GM12878 (cell line): ENCODE measurements at regions not wholly inside any gene's neighbourhood (a gene's known extent, or its start where the extent isn't known, plus 50 kb on each side); places are given as distances from the start of the nearest gene placed in this dataset.

Source experiments
- ATAC-seq: fragments of 200-7000 bp; cut with Tn5 transposase; 3 replicates; pipeline ENCODE4 v1.9.1; 2020; ENCODE audit warnings: mild to moderate bottlenecking, moderate library complexity
- BruUV-seq: library from RNA; stranded (reverse); fragments of 400-500 nt; replicated peaks from 2 replicates; lab custom pipeline; 2021; lab: Mats Ljungman, UMichigan
- CTCF ChIA-PET: fragments of 300-600 bp; sonication (Branson Sonifier 250); formaldehyde crosslinking; extraction: SDS; loops from one replicate; lab custom pipeline; 2021; ENCODE audit warnings: inconsistent platforms; lab: Yijun Ruan, JAX
- POLR2A ChIA-PET: fragments of 350-600 bp; formaldehyde crosslinking; extraction: SDS; loops from one replicate; lab custom pipeline; 2021; ENCODE audit warnings: inconsistent platforms; lab: Charles Lee
- RAD21 ChIA-PET: fragments of 300-600 bp; sonication (Branson Sonifier 250); formaldehyde crosslinking; loops from one replicate; lab custom pipeline; 2023; ENCODE audit warnings: antibody characterized with exemption; ENCODE audit not compliant: unreplicated experiment; lab: Charles Lee
- SMC1A ChIA-PET: fragments of 300-600 bp; sonication (Branson Sonifier 250); formaldehyde crosslinking; loops from one replicate; lab custom pipeline; 2023; ENCODE audit not compliant: unreplicated experiment, uncharacterized antibody; lab: Charles Lee
- DNase-seq: peaks from one replicate; pipeline ENCODE4 v3.0.0-alpha.2; 2011; ENCODE audit warnings: low read depth, low spot score
- FAIRE-seq: peaks from 3 replicates; lab custom pipeline; 2011; peaks lifted over from hg19 to GRCh38; lab: Jason Lieb, UNC
- H2AFZ ChIP-seq: 2 replicates; pipeline ENCODE4 v1.6.0; 2011; ENCODE audit warnings: low read depth, low read length, control low read depth; ENCODE audit not compliant: control insufficient read depth
- H3K27ac ChIP-seq: 2 replicates; pipeline ENCODE4 v1.5.1; 2011; ENCODE audit warnings: control low read depth; ENCODE audit not compliant: control insufficient read depth, insufficient read depth
- H3K27me3 ChIP-seq, 2 experiments: replicated peaks in 1 of 2; 2 replicates each; pipeline versions ENCODE4 v1.6.0 to v1.6.1; 2011; ENCODE audit warnings: low read length in 1 of 2; ENCODE audit not compliant: control insufficient read depth in 2 of 2, insufficient read depth in 2 of 2
- H3K36me3 ChIP-seq, 2 experiments: 2 replicates each; pipeline ENCODE4 v1.5.1; 2011; ENCODE audit warnings: low read length in 1 of 2; ENCODE audit not compliant: control insufficient read depth in 2 of 2, insufficient read depth in 2 of 2
- H3K4me1 ChIP-seq: 2 replicates; pipeline ENCODE4 v1.6.1; 2011; ENCODE audit warnings: mild to moderate bottlenecking, low read length, moderate library complexity, mixed read lengths; ENCODE audit not compliant: control insufficient read depth, insufficient read depth
- H3K4me2 ChIP-seq: 2 replicates; pipeline ENCODE4 v1.6.0; 2011; ENCODE audit warnings: control low read depth; ENCODE audit not compliant: control insufficient read depth, insufficient read depth
- H3K4me3 ChIP-seq: fragments of 200-600 bp; sonication (generic); 2 replicates; pipeline ENCODE4 v1.5.1; 2016
- H3K79me2 ChIP-seq: 2 replicates; pipeline ENCODE4 v1.6.0; 2011; ENCODE audit warnings: low read length; ENCODE audit not compliant: control insufficient read depth, insufficient read depth
- H3K9ac ChIP-seq: 2 replicates; pipeline ENCODE4 v1.8.0; 2011; ENCODE audit warnings: low read length, control low read depth, mixed read lengths; ENCODE audit not compliant: control insufficient read depth, insufficient read depth
- H3K9me3 ChIP-seq: replicated peaks from 3 replicates; pipeline ENCODE4 v1.5.1; 2011; ENCODE audit warnings: mild to moderate bottlenecking, low read length; ENCODE audit not compliant: control insufficient read depth, insufficient read depth
- H4K20me1 ChIP-seq: 2 replicates; pipeline ENCODE4 v1.6.0; 2011; ENCODE audit not compliant: control insufficient read depth, insufficient read depth
- ASH2L ChIP-seq: fragments of 300-600, 200-600 bp; sonication (generic); IDR thresholded peaks from 2 replicates; pipeline ENCODE4 v1.6.1; 2017; ENCODE audit warnings: low read depth, mild to moderate bottlenecking, borderline replicate concordance
- BACH1 ChIP-seq: fragments of 450-650 bp; IDR thresholded peaks from 2 replicates; pipeline ENCODE4 v1.6.1; 2017; ENCODE audit warnings: mild to moderate bottlenecking, borderline replicate concordance
- BCL11A ChIP-seq: IDR thresholded peaks from 2 replicates; pipeline ENCODE4 v1.6.1; 2011; ENCODE audit warnings: low read depth, low read length
- BCL3 ChIP-seq: IDR thresholded peaks from 2 replicates; pipeline ENCODE4 v1.6.1; 2011; ENCODE audit warnings: borderline replicate concordance, low read depth, mild to moderate bottlenecking, moderate library complexity, low read length; ENCODE audit not compliant: insufficient read depth, poor library complexity, severe bottlenecking
- BCLAF1 ChIP-seq: fragments of 450-650 bp; IDR thresholded peaks from 2 replicates; pipeline ENCODE4 v1.6.1; 2017; ENCODE audit warnings: antibody characterized with exemption, mild to moderate bottlenecking, moderate library complexity
- CHD1 ChIP-seq: IDR thresholded peaks from 2 replicates; pipeline ENCODE4 v1.6.1; 2012; ENCODE audit warnings: low read depth, low read length, improper control_type of control experiment
- DPF2 ChIP-seq: fragments of 450-650 bp; IDR thresholded peaks from 2 replicates; pipeline ENCODE4 v1.6.1; 2017; ENCODE audit warnings: mild to moderate bottlenecking
- EZH2 ChIP-seq: IDR thresholded peaks from 2 replicates; pipeline ENCODE4 v1.6.1; 2012; ENCODE audit warnings: low read depth, mild to moderate bottlenecking, control low read depth, inconsistent platforms, low read length, borderline replicate concordance; ENCODE audit not compliant: control insufficient read depth
- IRF3 ChIP-seq: fragments of 450-650 bp; IDR thresholded peaks from 2 replicates; pipeline ENCODE4 v1.6.1; 2014; ENCODE audit warnings: mild to moderate bottlenecking
- LARP7 ChIP-seq: fragments of 450-650 bp; IDR thresholded peaks from 2 replicates; pipeline ENCODE4 v1.6.1; 2017; ENCODE audit warnings: mild to moderate bottlenecking
- NKRF ChIP-seq: fragments of 450-650 bp; conservative IDR thresholded peaks from 2 replicates; pipeline ENCODE4 v1.6.1; 2017; ENCODE audit warnings: mild to moderate bottlenecking, moderate library complexity
- PAX5 ChIP-seq: IDR thresholded peaks from 2 replicates; pipeline ENCODE4 v1.6.1; 2011; ENCODE audit warnings: low read depth, low read length, borderline replicate concordance
- RB1 ChIP-seq: fragments of 450-650 bp; formaldehyde crosslinking; IDR thresholded peaks from 2 replicates; pipeline ENCODE4 v1.6.1; 2017; ENCODE audit warnings: mild to moderate bottlenecking, borderline replicate concordance
- RELA ChIP-seq: fragments of 450-650 bp; IDR thresholded peaks from 2 replicates; pipeline ENCODE4 v1.8.0; 2014; ENCODE audit warnings: borderline replicate concordance; ENCODE audit not compliant: partially characterized antibody
- TARDBP ChIP-seq: IDR thresholded peaks from 2 replicates; pipeline ENCODE4 v1.6.1; 2016; ENCODE audit warnings: borderline replicate concordance
- TCF12 ChIP-seq: IDR thresholded peaks from 2 replicates; pipeline ENCODE4 v1.6.1; 2011; ENCODE audit warnings: low read depth, mild to moderate bottlenecking, low read length
- YBX1 ChIP-seq: fragments of 450-650 bp; IDR thresholded peaks from 2 replicates; pipeline ENCODE4 v1.6.1; 2016; ENCODE audit warnings: antibody characterized with exemption
- WGBS: methylation state at CpG from one replicate; pipeline ENCODE4 v1.1.6; 2016; ENCODE audit warnings: low lambda C conversion rate; ENCODE audit not compliant: insufficient replicate concordance, insufficient coverage; ENCODE audit errors: missing lambda C conversion rate; 5-methylcytosine and 5-hydroxymethylcytosine counted together
- in situ Hi-C: fragments of 300-500 bp; cut with MboI; formaldehyde crosslinking; loops from 9 replicates; pipeline ENCODE4 v1.14.3; 2018; ENCODE audit warnings: mixed read lengths
- intact Hi-C: fragments of 100-400 bp; cut with micrococcal nuclease; formaldehyde crosslinking; loops from one replicate; pipeline ENCODE4 v1.14.2; 2022; ENCODE audit not compliant: unreplicated experiment

GRCh38 chr13:106689906-106690305, 122.0 kb upstream of the ARGLU1 start:
- WGBS: 0% methylated on average over 1 of the region's 1 CpG
- Histone ChIP-seq H3K4me1 (no peaks in the 10 kb centered on the region), H3K4me3 (no peak overlapping the region), H3K27ac (no peak overlapping the region), H4K20me1 (no peaks in the 10 kb centered on the region), H3K27me3 (no peaks in the 10 kb centered on the region), H2AFZ (no peak overlapping the region), H3K4me2 (no peak overlapping the region), H3K79me2 (no peaks in the 10 kb centered on the region), H3K9ac (no peak overlapping the region), H3K36me3 (no peaks in the 10 kb centered on the region), H3K9me3 (no peaks in the 10 kb centered on the region)
- RAD21 ChIA-PET: no interaction called here
- POLR2A ChIA-PET: no interaction called here
- in situ Hi-C loops: no loop called here
- SMC1A ChIA-PET: no interaction called here
- BruUV-seq: no TSS peak
- CTCF ChIA-PET: no interaction called here
- FAIRE-seq (no peak), ATAC-seq (no peak), DNase-seq (no peak)
- intact Hi-C loops: no loop called here
- TF ChIP-seq TCF12 (no peak), YBX1 (no peak), PAX5 (no peak), TARDBP (no peak), RELA (no peak), BACH1 (no peak), IRF3 (no peak), RB1 (no peak), LARP7 (no peak), CHD1 (no peak), BCL3 (no peak), BCL11A (no peak), ASH2L (no peak), NKRF (no peak), EZH2 (no peak), DPF2 (no peak), BCLAF1 (no peak)
